Lower leg skin (tissue), 3 donors: ENCODE measurements at regions not wholly inside any gene's neighbourhood (a gene's known extent, or its start where the extent isn't known, plus 50 kb on each side); places are given as distances from the start of the nearest gene placed in this dataset.

Source experiments
- POLR2A ChIP-seq, 2 donors: fragments of 450-650 bp; IDR thresholded peaks; one replicate each; pipeline ENCODE4 v1.6.1; 2016 to 2017; ENCODE audit warnings: antibody characterized with exemption in 2 of 2, mild to moderate bottlenecking in 1 of 2, moderate library complexity in 1 of 2
- TF ChIP-seq, protein P1 (sequence below), 3 donors: fragments of 450-650 bp; IDR thresholded peaks; one replicate each; pipeline ENCODE4 v1.5.1; 2016; ENCODE audit warnings: antibody characterized with exemption in 3 of 3, mild to moderate bottlenecking in 3 of 3, moderate library complexity in 2 of 3

DNA sequence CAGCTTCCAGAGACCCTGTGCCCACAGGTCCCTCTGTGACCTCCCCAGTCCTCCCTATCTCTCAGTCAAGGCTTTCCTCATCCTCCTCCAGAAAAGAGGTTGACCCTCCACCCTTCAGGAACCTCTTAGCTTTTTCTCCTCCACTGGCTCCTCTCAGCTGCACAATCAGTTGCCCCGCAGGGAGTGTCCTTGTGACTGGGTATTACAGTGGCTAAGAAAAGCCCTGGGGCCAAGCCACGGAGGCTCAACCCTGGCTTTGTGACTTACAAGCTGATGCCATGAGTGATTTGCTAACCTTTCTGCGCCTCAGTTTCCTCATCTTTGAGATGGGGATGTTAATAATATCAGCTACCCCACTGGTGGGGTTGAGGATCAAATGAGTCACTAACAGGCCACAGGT lies 66.4 kb upstream of the ZMIZ1 start:
- TF ChIP-seq, protein P1, sequence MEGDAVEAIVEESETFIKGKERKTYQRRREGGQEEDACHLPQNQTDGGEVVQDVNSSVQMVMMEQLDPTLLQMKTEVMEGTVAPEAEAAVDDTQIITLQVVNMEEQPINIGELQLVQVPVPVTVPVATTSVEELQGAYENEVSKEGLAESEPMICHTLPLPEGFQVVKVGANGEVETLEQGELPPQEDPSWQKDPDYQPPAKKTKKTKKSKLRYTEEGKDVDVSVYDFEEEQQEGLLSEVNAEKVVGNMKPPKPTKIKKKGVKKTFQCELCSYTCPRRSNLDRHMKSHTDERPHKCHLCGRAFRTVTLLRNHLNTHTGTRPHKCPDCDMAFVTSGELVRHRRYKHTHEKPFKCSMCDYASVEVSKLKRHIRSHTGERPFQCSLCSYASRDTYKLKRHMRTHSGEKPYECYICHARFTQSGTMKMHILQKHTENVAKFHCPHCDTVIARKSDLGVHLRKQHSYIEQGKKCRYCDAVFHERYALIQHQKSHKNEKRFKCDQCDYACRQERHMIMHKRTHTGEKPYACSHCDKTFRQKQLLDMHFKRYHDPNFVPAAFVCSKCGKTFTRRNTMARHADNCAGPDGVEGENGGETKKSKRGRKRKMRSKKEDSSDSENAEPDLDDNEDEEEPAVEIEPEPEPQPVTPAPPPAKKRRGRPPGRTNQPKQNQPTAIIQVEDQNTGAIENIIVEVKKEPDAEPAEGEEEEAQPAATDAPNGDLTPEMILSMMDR (IDR thresholded peaks at IDR 0.05): no peak
- TF ChIP-seq POLR2A (IDR thresholded peaks at IDR 0.05): no peak
